Astrocyte of the cerebellum (primary cell): ENCODE measurements at regions not wholly inside any gene's neighbourhood (a gene's known extent, or its start where the extent isn't known, plus 50 kb on each side); places are given as distances from the start of the nearest gene placed in this dataset.

Source experiments
- DNase-seq: peaks from one replicate; pipeline ENCODE4 v3.0.0-alpha.2; 2011; ENCODE audit warnings: low read depth
- H3K4me3 ChIP-seq: 2 replicates; pipeline ENCODE4 v1.5.1; 2011; ENCODE audit warnings: mild to moderate bottlenecking, low read depth, low read length, moderate library complexity
- in situ Hi-C: cut with HindIII; loops from 2 replicates; pipeline ENCODE4 v1.10.0; 2017; ENCODE audit warnings: low sequenced_read_pairs
- TF ChIP-seq, protein P1 (sequence below): IDR thresholded peaks from 2 replicates; pipeline ENCODE4 v1.5.1; 2012; ENCODE audit warnings: low read length, low read depth, moderate library complexity, mild to moderate bottlenecking; ENCODE audit errors: missing control alignments

- in situ Hi-C loops: no loop called here
- no peak for DNase-seq
- no peak overlapping the region for H3K4me3 ChIP-seq
- TF ChIP-seq, protein P1, sequence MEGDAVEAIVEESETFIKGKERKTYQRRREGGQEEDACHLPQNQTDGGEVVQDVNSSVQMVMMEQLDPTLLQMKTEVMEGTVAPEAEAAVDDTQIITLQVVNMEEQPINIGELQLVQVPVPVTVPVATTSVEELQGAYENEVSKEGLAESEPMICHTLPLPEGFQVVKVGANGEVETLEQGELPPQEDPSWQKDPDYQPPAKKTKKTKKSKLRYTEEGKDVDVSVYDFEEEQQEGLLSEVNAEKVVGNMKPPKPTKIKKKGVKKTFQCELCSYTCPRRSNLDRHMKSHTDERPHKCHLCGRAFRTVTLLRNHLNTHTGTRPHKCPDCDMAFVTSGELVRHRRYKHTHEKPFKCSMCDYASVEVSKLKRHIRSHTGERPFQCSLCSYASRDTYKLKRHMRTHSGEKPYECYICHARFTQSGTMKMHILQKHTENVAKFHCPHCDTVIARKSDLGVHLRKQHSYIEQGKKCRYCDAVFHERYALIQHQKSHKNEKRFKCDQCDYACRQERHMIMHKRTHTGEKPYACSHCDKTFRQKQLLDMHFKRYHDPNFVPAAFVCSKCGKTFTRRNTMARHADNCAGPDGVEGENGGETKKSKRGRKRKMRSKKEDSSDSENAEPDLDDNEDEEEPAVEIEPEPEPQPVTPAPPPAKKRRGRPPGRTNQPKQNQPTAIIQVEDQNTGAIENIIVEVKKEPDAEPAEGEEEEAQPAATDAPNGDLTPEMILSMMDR: no peak
Observed at GRCh38 chr5:158477214-158477613, 618.3 kb upstream of the CLINT1 start.

DNA sequence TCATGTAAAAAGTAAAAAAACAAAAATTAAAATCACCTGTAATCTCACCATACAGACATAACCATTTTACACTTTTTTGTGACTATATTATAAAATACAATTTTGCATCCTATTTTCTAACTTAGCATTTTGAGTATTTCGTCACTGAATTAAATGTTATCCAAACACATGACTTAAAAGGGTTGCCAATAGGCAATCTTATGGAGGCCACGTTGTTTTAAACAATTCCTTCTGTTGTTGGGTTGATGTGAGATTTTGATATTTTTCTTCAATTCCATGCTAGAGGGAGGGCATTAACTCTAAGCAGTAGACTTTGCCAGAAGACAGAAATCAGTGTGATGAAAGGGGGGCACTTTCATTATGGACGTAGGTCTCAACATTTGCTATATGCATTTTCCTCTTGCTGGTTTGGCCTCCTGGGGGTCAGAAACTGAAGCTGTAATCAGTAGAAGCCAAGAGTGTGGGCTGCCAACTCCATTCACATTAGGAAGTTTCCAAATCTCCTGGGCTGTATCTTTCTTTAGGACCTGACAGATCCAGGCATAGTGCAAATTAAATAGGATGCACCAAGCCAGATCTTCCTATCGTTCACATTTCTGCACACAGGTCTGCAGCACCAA is 614.2 kb upstream of the CLINT1 start:
- no peak overlapping the region for H3K4me3 ChIP-seq
- TF ChIP-seq, protein P1: no peak
- no peak for DNase-seq
- in situ Hi-C loops: no loop called here

- TF ChIP-seq, protein P1: no peak
- in situ Hi-C loops: no loop called here
Observed at GRCh38 chr5:158471535-158471924, 612.6 kb upstream of the CLINT1 start.

GRCh38 chr5:158470764-158471534 is 612.0 kb upstream of the CLINT1 start:
- in situ Hi-C loops: no loop called here
- DNase-seq: no peak
- TF ChIP-seq, protein P1: no peak
- H3K4me3 ChIP-seq: no peak overlapping the region

More at GRCh38 chr5:158471535-158471924, 612.6 kb upstream of the CLINT1 start:
- DNase-seq: no peak
- H3K4me3 ChIP-seq: no peak overlapping the region

DNA sequence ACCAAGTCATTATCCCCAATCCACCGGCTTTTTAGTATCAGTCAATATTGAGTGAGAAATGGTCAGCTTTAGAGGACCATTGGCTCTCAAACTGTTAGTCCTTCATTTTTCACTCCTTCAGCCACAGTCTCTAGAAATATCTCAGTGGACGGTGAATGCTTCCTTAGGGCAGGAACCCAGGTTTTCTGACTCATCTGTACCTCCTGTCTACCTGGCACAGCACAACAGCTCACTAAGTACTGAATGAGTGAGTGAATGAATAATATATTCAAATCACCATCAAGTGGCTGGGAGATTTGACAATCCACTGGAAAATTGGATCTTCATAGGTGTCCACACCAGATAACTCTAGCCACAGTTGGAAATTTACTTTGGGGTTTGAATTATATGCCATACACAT is 609.5 kb upstream of the CLINT1 start:
- TF ChIP-seq, protein P1: no peak
- H3K4me3 ChIP-seq: no peak overlapping the region
- no peak for DNase-seq
- in situ Hi-C loops: no loop called here

- H3K4me3 ChIP-seq: no peak overlapping the region
- in situ Hi-C loops: no loop called here
- DNase-seq: no peak
- TF ChIP-seq, protein P1: no peak
Observed at GRCh38 chr5:158466191-158466590, 607.2 kb upstream of the CLINT1 start.
